Neural progenitor cell (in vitro differentiated cells): ENCODE measurements at regions not wholly inside any gene's neighbourhood (a gene's known extent, or its start where the extent isn't known, plus 50 kb on each side); places are given as distances from the start of the nearest gene placed in this dataset.

Experiments used
- CTCF ChIP-seq: fragments of 200-600 bp; sonication (generic); IDR thresholded peaks from 2 replicates; pipeline ENCODE4 v1.5.1; 2017; ENCODE audit warnings: antibody characterized with exemption, mild to moderate bottlenecking
- EZH2 ChIP-seq: fragments of 200-600 bp; sonication (generic); IDR thresholded peaks from 2 replicates; pipeline ENCODE4 v1.6.1; 2017; ENCODE audit warnings: antibody characterized with exemption, mild to moderate bottlenecking, moderate library complexity
- EZH2phosphoT487 ChIP-seq: fragments of 200-600 bp; sonication (generic); IDR thresholded peaks from 2 replicates; pipeline ENCODE4 v1.6.1; 2017; ENCODE audit warnings: antibody characterized with exemption

GRCh38 chr2:16067444-16067843 lies 127.1 kb downstream of the MYCN start:
- TF ChIP-seq CTCF (no peak), EZH2 (no peak), EZH2phosphoT487 (no peak)
